ENCODE measurements at regions not wholly inside any gene's neighbourhood (a gene's known extent, or its start where the extent isn't known, plus 50 kb on each side); places are given as distances from the start of the nearest gene placed in this dataset.

GRCh38 chr7:81607987-81608386, 161.9 kb downstream of the HGF start:
- no peak for TF ChIP-seq CTCF (IDR thresholded peaks at IDR 0.05; ENCODE audit: low read length)
- no peak for TF ChIP-seq EZH2 (IDR thresholded peaks at IDR 0.05; ENCODE audit: borderline replicate concordance, low read length)

Data from OCI-LY1 (cell line).